IPS-20b (cell line): ENCODE measurements at regions not wholly inside any gene's neighbourhood (a gene's known extent, or its start where the extent isn't known, plus 50 kb on each side); places are given as distances from the start of the nearest gene placed in this dataset.
"Not testable (repeated sequence)": the region's sequence is repeated elsewhere in the genome, so short reads cannot be mapped to it uniquely, and the experiment has no call there.

ENCODE experiments used
- H3K27ac ChIP-seq: one replicate; pipeline ENCODE4 v1.5.1; 2013; ENCODE audit warnings: low read length
- H3K27me3 ChIP-seq: 2 replicates; pipeline ENCODE4 v1.6.1; 2013; ENCODE audit warnings: mild to moderate bottlenecking, low read length, inconsistent platforms; ENCODE audit not compliant: insufficient read depth
- H3K36me3 ChIP-seq: 2 replicates; pipeline ENCODE4 v1.6.1; 2013; ENCODE audit warnings: low read depth, mild to moderate bottlenecking, inconsistent platforms, low read length, moderate library complexity; ENCODE audit not compliant: insufficient read depth
- H3K4me1 ChIP-seq: 2 replicates; pipeline ENCODE4 v1.6.1; 2013; ENCODE audit warnings: mild to moderate bottlenecking, control low read depth, inconsistent platforms, low read length, moderate library complexity; ENCODE audit not compliant: insufficient read depth
- H3K4me3 ChIP-seq: 2 replicates; pipeline ENCODE4 v1.5.1; 2013; ENCODE audit warnings: mild to moderate bottlenecking, low read length, inconsistent platforms
- H3K9ac ChIP-seq: 2 replicates; pipeline ENCODE4 v1.6.1; 2013; ENCODE audit warnings: low read depth, mild to moderate bottlenecking, inconsistent platforms, low read length, moderate library complexity
- H3K9me3 ChIP-seq: 2 replicates; pipeline ENCODE4 v1.6.1; 2013; ENCODE audit warnings: mild to moderate bottlenecking, low read depth, low read length, inconsistent platforms; ENCODE audit not compliant: insufficient read depth

DNA sequence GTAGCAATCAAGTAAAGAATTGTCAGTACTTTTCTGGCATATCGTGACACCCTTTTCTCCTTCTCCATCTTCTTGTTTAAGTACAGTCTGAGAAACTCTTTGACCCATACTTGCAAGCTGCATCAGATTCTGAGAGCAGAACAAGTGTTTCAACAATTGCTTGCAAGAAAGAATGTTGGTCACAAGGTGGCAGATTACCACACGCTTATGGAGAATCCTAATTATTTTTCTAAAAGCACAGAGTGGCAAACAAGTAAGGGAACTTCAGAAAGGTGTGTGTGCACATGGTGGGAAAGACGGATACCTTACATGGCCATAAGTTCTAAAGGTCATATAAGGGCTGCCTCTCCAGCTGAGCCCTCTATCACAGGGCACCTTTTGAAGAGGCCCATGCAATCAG is 136.4 kb upstream of the FGF13 start:
- Histone ChIP-seq H3K9ac (no peak overlapping the region), H3K4me3 (no peak overlapping the region), H3K4me1 (no peaks in the 10 kb centered on the region), H3K9me3 (no peaks in the 10 kb centered on the region), H3K27ac (no peak overlapping the region), H3K36me3 (no peaks in the 10 kb centered on the region), H3K27me3 (no peaks in the 10 kb centered on the region)

DNA sequence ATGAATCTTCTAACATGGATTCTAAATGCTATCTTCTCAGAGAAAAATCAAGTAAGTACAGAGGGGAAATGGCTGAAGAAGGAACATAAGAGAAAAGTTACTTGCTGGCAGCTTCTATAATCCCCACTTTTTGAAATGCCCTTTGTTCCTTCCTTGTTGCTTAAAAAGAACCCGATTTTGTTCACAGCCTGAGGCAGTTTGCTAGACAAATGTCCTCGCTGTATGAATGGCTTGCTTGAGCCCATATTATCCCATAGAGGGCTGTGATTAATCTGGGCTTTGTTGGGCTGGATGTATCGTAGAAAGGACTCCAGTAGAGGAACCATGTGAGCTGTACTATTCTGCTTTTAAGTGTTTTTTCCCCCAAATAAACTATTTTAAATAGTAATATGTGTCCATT is 134.3 kb upstream of the FGF13 start:
- H3K4me3 ChIP-seq: no peak overlapping the region
- no peaks in the 10 kb centered on the region for H3K27me3 ChIP-seq
- H3K9ac ChIP-seq: no peak overlapping the region
- H3K27ac ChIP-seq: no peak overlapping the region
- H3K9me3 ChIP-seq: no peaks in the 10 kb centered on the region
- no peaks in the 10 kb centered on the region for H3K4me1 ChIP-seq
- no peaks in the 10 kb centered on the region for H3K36me3 ChIP-seq

DNA sequence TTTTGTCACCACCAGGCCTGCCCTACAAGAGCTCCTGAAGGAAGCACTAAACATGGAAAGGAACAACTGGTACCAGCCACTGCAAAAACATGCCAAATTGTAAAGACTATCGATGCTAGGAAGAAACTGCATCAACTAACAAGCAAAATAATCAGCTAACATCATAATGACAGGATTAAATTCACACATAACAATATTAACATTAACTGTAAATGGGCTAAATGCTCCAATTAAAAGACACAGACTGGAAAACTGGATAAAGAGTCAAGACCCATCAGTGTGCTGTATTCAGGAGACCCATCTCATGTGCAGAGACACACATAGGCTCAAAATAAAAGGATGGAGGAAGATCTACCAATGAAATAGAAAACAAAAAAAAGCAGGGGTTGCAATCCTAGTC is 95.9 kb upstream of the FGF13 start:
- H3K27ac ChIP-seq, H3K9me3 ChIP-seq, H3K36me3 ChIP-seq, H3K27me3 ChIP-seq, H3K4me1 ChIP-seq, H3K9ac ChIP-seq, H3K4me3 ChIP-seq: not testable (repeated sequence)

DNA sequence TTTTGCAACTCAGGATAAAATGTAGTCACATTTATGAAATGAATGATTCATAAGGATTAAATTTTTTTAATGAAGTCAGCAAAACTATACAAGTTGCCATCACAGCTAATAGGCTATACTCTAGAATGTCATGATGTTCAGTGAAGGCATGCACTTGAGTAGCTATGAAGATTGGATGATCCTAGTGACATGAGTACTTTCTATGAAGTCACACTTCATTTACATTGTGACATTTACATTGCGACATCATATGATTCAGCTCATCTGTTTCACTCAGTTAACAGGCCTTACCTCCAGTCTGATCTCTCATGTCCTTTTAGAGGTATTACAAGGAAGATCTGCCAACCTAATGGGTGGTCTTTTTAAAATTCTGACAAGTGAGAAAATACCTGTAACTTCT is 82.7 kb upstream of the FGF13 start:
- Histone ChIP-seq H3K27me3 (no peaks in the 10 kb centered on the region), H3K27ac (no peak overlapping the region), H3K36me3 (no peaks in the 10 kb centered on the region), H3K4me1 (no peaks in the 10 kb centered on the region), H3K9ac (no peak overlapping the region), H3K4me3 (no peak overlapping the region), H3K9me3 (no peaks in the 10 kb centered on the region)

GRCh38 chrX:138791551-138791950 is 80.0 kb upstream of the FGF13 start:
- Histone ChIP-seq H3K9me3 (no peaks in the 10 kb centered on the region), H3K4me3 (no peak overlapping the region), H3K36me3 (no peaks in the 10 kb centered on the region), H3K27ac (no peak overlapping the region), H3K27me3 (no peaks in the 10 kb centered on the region), H3K4me1 (no peaks in the 10 kb centered on the region), H3K9ac (no peak overlapping the region)

DNA sequence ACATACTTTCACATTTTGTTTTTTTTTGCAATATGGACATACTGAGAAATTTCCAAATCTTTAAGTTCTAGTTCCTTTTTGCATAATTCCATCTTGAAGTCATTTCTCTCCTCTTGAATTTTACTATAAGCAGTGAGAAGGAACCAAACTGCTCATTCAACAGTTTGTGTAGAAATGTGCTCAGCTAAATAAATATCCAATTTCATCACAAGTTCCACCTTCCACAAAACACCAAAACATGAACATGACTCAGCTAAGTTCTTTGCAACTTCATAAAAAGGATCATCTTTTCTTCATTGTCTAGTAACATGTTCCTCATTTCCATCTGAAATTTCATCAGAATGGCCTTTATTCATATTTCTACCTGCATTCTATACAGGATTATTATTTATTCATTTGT is 77.3 kb upstream of the FGF13 start:
- Histone ChIP-seq H3K4me1 (no peaks in the 10 kb centered on the region), H3K9ac (no peak overlapping the region), H3K4me3 (no peak overlapping the region), H3K27ac (no peak overlapping the region), H3K27me3 (no peaks in the 10 kb centered on the region), H3K9me3 (no peaks in the 10 kb centered on the region), H3K36me3 (no peaks in the 10 kb centered on the region)

DNA sequence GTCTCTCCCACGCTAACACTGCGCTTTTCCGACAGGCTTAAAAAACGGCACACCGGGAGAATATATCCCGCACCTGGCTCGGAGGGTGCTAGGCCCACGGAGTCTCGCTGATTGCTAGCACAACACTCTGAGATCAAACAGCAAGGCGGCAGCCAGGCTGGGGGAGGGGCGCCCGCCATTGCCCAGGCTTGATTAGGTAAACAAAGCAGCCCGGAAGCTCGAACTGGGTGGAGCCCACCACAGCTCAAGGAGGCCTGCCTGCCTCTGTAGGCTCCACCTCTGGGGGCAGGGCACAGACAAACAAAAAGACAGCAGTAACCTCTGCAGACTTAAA is 67.0 kb upstream of the FGF13 start:
- not testable (repeated sequence) for H3K9me3 ChIP-seq, H3K36me3 ChIP-seq, H3K27me3 ChIP-seq, H3K4me3 ChIP-seq, H3K4me1 ChIP-seq, H3K27ac ChIP-seq, H3K9ac ChIP-seq

- H3K27ac ChIP-seq, H3K9ac ChIP-seq, H3K4me1 ChIP-seq, H3K27me3 ChIP-seq, H3K4me3 ChIP-seq, H3K9me3 ChIP-seq, H3K36me3 ChIP-seq: not testable (repeated sequence)
These were observed 66.5 kb upstream of the FGF13 start for GRCh38 chrX:138777908-138778575.

DNA sequence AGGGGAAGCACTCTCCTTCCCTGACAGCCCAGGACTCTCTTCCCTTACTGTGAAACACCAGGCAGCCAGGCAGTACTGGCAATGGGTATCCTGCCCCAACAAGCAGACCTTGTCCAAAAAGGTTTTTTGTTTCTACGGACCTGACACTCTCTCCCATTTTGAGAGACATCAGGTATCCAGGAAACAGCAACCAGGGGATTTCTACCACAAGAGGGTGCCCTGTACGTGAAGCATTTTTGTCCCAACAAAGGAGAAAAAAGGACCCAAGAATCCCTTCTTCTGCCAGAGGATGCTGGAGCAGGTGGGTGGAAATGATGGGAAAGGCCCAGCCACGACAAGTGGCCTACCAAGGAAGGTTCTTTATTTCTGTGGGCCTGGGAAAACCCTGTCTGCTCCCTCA is 65.7 kb upstream of the FGF13 start:
- Histone ChIP-seq H3K27me3 (no peaks in the 10 kb centered on the region), H3K9ac (no peak overlapping the region), H3K36me3 (no peaks in the 10 kb centered on the region), H3K27ac (no peak overlapping the region), H3K4me1 (no peaks in the 10 kb centered on the region), H3K4me3 (no peak overlapping the region), H3K9me3 (no peaks in the 10 kb centered on the region)

GRCh38 chrX:138775517-138775916 is 64.0 kb upstream of the FGF13 start:
- no peak overlapping the region for H3K4me3 ChIP-seq
- no peak overlapping the region for H3K9ac ChIP-seq
- no peaks in the 10 kb centered on the region for H3K4me1 ChIP-seq
- H3K36me3 ChIP-seq: no peaks in the 10 kb centered on the region
- no peak overlapping the region for H3K27ac ChIP-seq
- H3K27me3 ChIP-seq: no peaks in the 10 kb centered on the region
- H3K9me3 ChIP-seq: no peaks in the 10 kb centered on the region

- no peaks in the 10 kb centered on the region for H3K27me3 ChIP-seq
- H3K9ac ChIP-seq: no peak overlapping the region
- H3K9me3 ChIP-seq: no peaks in the 10 kb centered on the region
- H3K36me3 ChIP-seq: no peaks in the 10 kb centered on the region
- no peak overlapping the region for H3K4me3 ChIP-seq
- no peaks in the 10 kb centered on the region for H3K4me1 ChIP-seq
- H3K27ac ChIP-seq: no peak overlapping the region
These were observed 59.5 kb upstream of the FGF13 start for GRCh38 chrX:138771047-138771446.

DNA sequence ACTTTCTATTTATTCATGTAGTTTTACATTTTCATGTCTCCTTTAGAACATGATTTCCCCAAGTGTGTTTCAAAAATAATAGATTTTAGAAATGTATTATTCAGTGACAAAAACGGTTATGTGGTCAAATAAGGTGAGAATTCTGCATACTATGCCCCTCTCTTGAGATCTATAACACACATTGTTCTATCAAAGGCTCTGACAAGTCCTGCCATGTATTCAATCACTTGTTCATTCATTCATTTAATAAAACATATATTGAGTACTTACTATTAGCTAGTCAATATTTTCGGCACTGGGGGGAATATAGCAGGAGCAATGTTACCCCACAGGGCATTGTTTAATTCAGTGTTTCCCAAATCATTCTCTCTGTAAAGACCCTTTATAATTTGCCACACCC is 58.4 kb upstream of the FGF13 start:
- H3K27ac ChIP-seq: no peak overlapping the region
- H3K9me3 ChIP-seq: no peaks in the 10 kb centered on the region
- H3K27me3 ChIP-seq: no peaks in the 10 kb centered on the region
- no peaks in the 10 kb centered on the region for H3K36me3 ChIP-seq
- H3K9ac ChIP-seq: no peak overlapping the region
- H3K4me1 ChIP-seq: no peaks in the 10 kb centered on the region
- H3K4me3 ChIP-seq: no peak overlapping the region

DNA sequence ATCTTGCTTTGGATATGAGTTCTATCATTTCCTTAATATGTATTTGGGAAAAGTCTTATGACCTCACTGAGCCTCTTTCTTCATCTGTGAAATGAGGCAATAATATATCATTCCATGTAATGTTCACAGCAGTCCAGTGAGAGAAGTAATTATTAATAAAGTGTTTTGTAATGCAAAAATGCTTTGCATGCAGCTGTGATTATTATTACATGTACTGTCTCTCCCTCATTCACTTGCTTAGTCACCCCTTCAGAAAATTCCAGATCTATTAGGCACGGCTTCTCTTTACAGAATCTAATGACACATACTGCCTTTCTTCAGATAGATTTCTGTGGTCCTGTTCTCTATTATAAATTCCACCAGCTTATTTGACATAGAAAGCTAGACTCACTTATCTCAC is 53.5 kb upstream of the FGF13 start:
- H3K27me3 ChIP-seq: no peaks in the 10 kb centered on the region
- H3K4me1 ChIP-seq: no peaks in the 10 kb centered on the region
- H3K9ac ChIP-seq: no peak overlapping the region
- no peak overlapping the region for H3K27ac ChIP-seq
- no peaks in the 10 kb centered on the region for H3K36me3 ChIP-seq
- no peak overlapping the region for H3K4me3 ChIP-seq
- no peaks in the 10 kb centered on the region for H3K9me3 ChIP-seq
